K562 (cell line): ENCODE measurements at regions not wholly inside any gene's neighbourhood (a gene's known extent, or its start where the extent isn't known, plus 50 kb on each side); places are given as distances from the start of the nearest gene placed in this dataset.

Source experiments
- ATAC-seq: fragments of 200-7000 bp; cut with Tn5 transposase; 3 replicates; pipeline ENCODE4 v1.9.1; 2020; ENCODE audit warnings: moderate library complexity
- BruUV-seq: library from RNA; stranded (reverse); fragments of 400-500 nt; replicated peaks from 2 replicates; lab custom pipeline; 2021; lab: Mats Ljungman, UMichigan
- CTCF ChIA-PET: fragments of 300-600 bp; formaldehyde crosslinking; extraction: SDS; loops from one replicate; lab custom pipeline; 2021; ENCODE audit warnings: low intra/inter-chr PET ratio; lab: Yijun Ruan, JAX
- POLR2A ChIA-PET: fragments of 300-600, 350-650 bp; sonication (Branson Sonifier 250); formaldehyde crosslinking; extraction: SDS; loops from one replicate; lab custom pipeline; 2021; ENCODE audit warnings: antibody characterized with exemption, inconsistent platforms; lab: Yijun Ruan, JAX
- DNase-seq, 4 experiments: peaks; one replicate each; pipeline versions ENCODE4 v3.0.0 to v3.0.0-alpha.2; 2011 to 2018; ENCODE audit warnings: low spot score in 3 of 4, mixed read lengths in 3 of 4; ENCODE audit errors: extremely low read depth in 1 of 4
- FAIRE-seq: peaks from 2 replicates; lab custom pipeline; 2011; peaks lifted over from hg19 to GRCh38; lab: Jason Lieb, UNC
- H2AFZ ChIP-seq: 2 replicates; pipeline ENCODE4 v1.6.0; 2011; ENCODE audit warnings: low read depth, low read length, control low read depth, inconsistent platforms
- H3K27ac ChIP-seq: fragments of 200-600 bp; 3 replicates; pipeline ENCODE4 v1.8.0; 2011; ENCODE audit warnings: low read depth, mild to moderate bottlenecking, control low read depth, inconsistent platforms, low read length, moderate library complexity, mixed read lengths; ENCODE audit errors: extremely low read depth
- H3K27me3 ChIP-seq, 2 experiments: fragments of 300-600 bp in 1 of 2; 2 replicates in 1 of 2; 3 replicates in 1 of 2; pipeline versions ENCODE4 v1.6.0 to v1.8.0; 2011; ENCODE audit warnings: inconsistent platforms in 2 of 2, low read length in 2 of 2, mild to moderate bottlenecking in 1 of 2, mixed read lengths in 1 of 2, moderate library complexity in 1 of 2; ENCODE audit not compliant: control insufficient read depth in 2 of 2, insufficient read depth in 2 of 2
- H3K36me3 ChIP-seq: fragments of 300-600 bp; 3 replicates; pipeline ENCODE4 v1.8.0; 2011; ENCODE audit warnings: mild to moderate bottlenecking, low read length, inconsistent platforms; ENCODE audit not compliant: control insufficient read depth, insufficient read depth
- H3K4me1 ChIP-seq, 2 experiments: fragments of 200-600 bp in 1 of 2; replicated peaks in 1 of 2; 2 replicates in 1 of 2; 3 replicates in 1 of 2; pipeline versions ENCODE4 v1.5.1 to v1.8.0; 2011; ENCODE audit warnings: inconsistent platforms in 2 of 2, low read length in 2 of 2, mild to moderate bottlenecking in 1 of 2, mixed read lengths in 1 of 2, moderate library complexity in 1 of 2; ENCODE audit not compliant: control insufficient read depth in 2 of 2, insufficient read depth in 2 of 2
- H3K4me2 ChIP-seq: 2 replicates; pipeline ENCODE4 v1.6.1; 2011; ENCODE audit warnings: low read length, control low read depth, inconsistent platforms, mixed read lengths; ENCODE audit not compliant: insufficient read depth
- H3K4me3 ChIP-seq: fragments of 200-600 bp; sonication (generic), shearing (Covaris generic); 2 replicates; pipeline ENCODE4 v1.5.1; 2016; ENCODE audit warnings: control low read depth, inconsistent platforms
- H3K79me2 ChIP-seq: fragments of 200-600 bp; 3 replicates; pipeline ENCODE4 v1.8.0; 2011; ENCODE audit warnings: low read length, inconsistent platforms; ENCODE audit not compliant: control insufficient read depth, insufficient read depth
- H3K9ac ChIP-seq, 2 experiments: 2 replicates each; pipeline versions ENCODE4 v1.6.0 to v1.6.1; 2011; ENCODE audit warnings: low read depth in 2 of 2, low read length in 2 of 2, control low read depth in 1 of 2, inconsistent platforms in 1 of 2, mild to moderate bottlenecking in 1 of 2, mixed read lengths in 1 of 2; ENCODE audit not compliant: insufficient read depth in 1 of 2
- H3K9me1 ChIP-seq: one replicate; pipeline ENCODE4 v1.6.0; 2011; ENCODE audit warnings: inconsistent platforms, mild to moderate bottlenecking, low read length, moderate library complexity; ENCODE audit not compliant: control insufficient read depth, insufficient read depth
- H3K9me3 ChIP-seq: replicated peaks from 2 replicates; pipeline ENCODE4 v1.5.1; 2011; ENCODE audit warnings: low read depth, low read length, inconsistent platforms; ENCODE audit not compliant: control insufficient read depth, insufficient read depth
- H4K20me1 ChIP-seq: replicated peaks from 2 replicates; pipeline ENCODE4 v1.6.1; 2011; ENCODE audit warnings: low read length, inconsistent platforms, mixed read lengths; ENCODE audit not compliant: control insufficient read depth, insufficient read depth
- CCNT2 ChIP-seq: IDR thresholded peaks from 2 replicates; pipeline ENCODE4 v1.6.1; 2011; ENCODE audit warnings: borderline replicate concordance, low read depth, mild to moderate bottlenecking, moderate library complexity, mixed read lengths, low read length; ENCODE audit not compliant: insufficient read length; ENCODE audit errors: extremely low read depth
- ESRRB ChIP-seq: fragments of 250-450 bp; sonication (Bioruptor Pico); IDR thresholded peaks from 2 replicates; pipeline ENCODE4 v1.5.0; 2020; ENCODE audit warnings: mild to moderate bottlenecking, moderate library complexity, borderline replicate concordance
- ETV6 ChIP-seq, 3 experiments: fragments of 150-350 bp in 1 of 3; sonication (generic) in 1 of 3; formaldehyde crosslinking in 1 of 3; IDR thresholded peaks; 2 replicates each; pipeline versions ENCODE4 v1.6.1 to v1.8.0; 2014 to 2022; ENCODE audit warnings: borderline replicate concordance in 2 of 3, low read depth in 2 of 3, antibody characterized with exemption in 1 of 3, low read length in 1 of 3, mild to moderate bottlenecking in 1 of 3, missing genetic modification reagents in 1 of 3
- FIP1L1 ChIP-seq: fragments of 200-400 bp; formaldehyde crosslinking; IDR thresholded peaks from 2 replicates; pipeline ENCODE4 v1.6.1; 2018; ENCODE audit warnings: mild to moderate bottlenecking, low read depth, low read length; ENCODE audit not compliant: poor library complexity, severe bottlenecking
- GATAD2A ChIP-seq: fragments of 450-650 bp; IDR thresholded peaks from 2 replicates; pipeline ENCODE4 v1.6.1; 2017
- MTA2 ChIP-seq: fragments of 450-650 bp; IDR thresholded peaks from 2 replicates; pipeline ENCODE4 v1.6.1; 2016; ENCODE audit warnings: low read depth
- NBN ChIP-seq: fragments of 450-650 bp; IDR thresholded peaks from 2 replicates; pipeline ENCODE4 v1.6.1; 2016; ENCODE audit warnings: low read depth, mild to moderate bottlenecking
- PPARD ChIP-seq: fragments of 250-450 bp; sonication (Bioruptor Pico); IDR thresholded peaks from 2 replicates; pipeline ENCODE4 v1.8.0; 2022; ENCODE audit warnings: inconsistent platforms, mild to moderate bottlenecking, moderate library complexity
- TBL1XR1 ChIP-seq, 2 experiments: IDR thresholded peaks; 2 replicates each; pipeline ENCODE4 v1.6.1; 2012; ENCODE audit warnings: improper control_type of control experiment in 2 of 2, low read length in 2 of 2, mild to moderate bottlenecking in 1 of 2
- ZNF408 ChIP-seq: fragments of 250-450 bp; sonication (Bioruptor Pico); IDR thresholded peaks from 2 replicates; pipeline ENCODE4 v1.4.0; 2020; ENCODE audit warnings: low read depth, mild to moderate bottlenecking, moderate library complexity
- WGBS: fragments of 100-300 bp; shearing (Covaris generic); methylation state at CpG from one replicate; pipeline ENCODE4 v1.1.6; 2016; ENCODE audit warnings: low coverage, mixed read lengths; ENCODE audit not compliant: insufficient coverage; ENCODE audit errors: missing lambda C conversion rate; 5-methylcytosine and 5-hydroxymethylcytosine counted together
- in situ Hi-C: fragments of 300-500 bp; cut with MboI; formaldehyde crosslinking; loops from 4 replicates; pipeline ENCODE4 v1.15.0; 2018; ENCODE audit warnings: inconsistent platforms, mixed read lengths
- intact Hi-C: fragments of 100-400 bp; cut with micrococcal nuclease; formaldehyde crosslinking; loops from 2 replicates; pipeline ENCODE4 v1.14.2; 2022
- TF ChIP-seq, protein P1 (sequence below): IDR thresholded peaks from 2 replicates; pipeline ENCODE4 v1.6.1; 2011; ENCODE audit not compliant: insufficient read length; ENCODE audit errors: extremely low read depth
- TF ChIP-seq, protein P2 (sequence below), 2 experiments: fragments of 450-650 bp; IDR thresholded peaks; 2 replicates each; pipeline ENCODE4 v1.6.1; 2016; ENCODE audit warnings: mild to moderate bottlenecking in 2 of 2, borderline replicate concordance in 1 of 2, low read depth in 1 of 2, moderate library complexity in 1 of 2

GRCh38 chr1:185546029-185546428, 188.2 kb upstream of the HMCN1 start:
- H3K9me3 ChIP-seq = no peaks in the 10 kb centered on the region
- H3K4me2 ChIP-seq = no peak overlapping the region
- H3K36me3 ChIP-seq = no peaks in the 10 kb centered on the region
- no peak overlapping the region for H2AFZ ChIP-seq
- H4K20me1 ChIP-seq = no peaks in the 10 kb centered on the region
- TF ChIP-seq, protein P1, sequence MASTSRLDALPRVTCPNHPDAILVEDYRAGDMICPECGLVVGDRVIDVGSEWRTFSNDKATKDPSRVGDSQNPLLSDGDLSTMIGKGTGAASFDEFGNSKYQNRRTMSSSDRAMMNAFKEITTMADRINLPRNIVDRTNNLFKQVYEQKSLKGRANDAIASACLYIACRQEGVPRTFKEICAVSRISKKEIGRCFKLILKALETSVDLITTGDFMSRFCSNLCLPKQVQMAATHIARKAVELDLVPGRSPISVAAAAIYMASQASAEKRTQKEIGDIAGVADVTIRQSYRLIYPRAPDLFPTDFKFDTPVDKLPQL = no peak
- no peak for TF ChIP-seq TBL1XR1 (IDR thresholded peaks at IDR 0.05; ENCODE audit: low read length in 2 of 2)
- no peak for TF ChIP-seq ETV6 (IDR thresholded peaks at IDR 0.05; ENCODE audit: borderline replicate concordance in 1 of 2, low read depth in 2 of 2, low read length in 1 of 2)
- TF ChIP-seq ETV6 (CRISPR knock-in tag; IDR thresholded peaks at IDR 0.05; ENCODE audit: borderline replicate concordance) = no peak
- TF ChIP-seq NBN = no peak
- TF ChIP-seq, protein P2, sequence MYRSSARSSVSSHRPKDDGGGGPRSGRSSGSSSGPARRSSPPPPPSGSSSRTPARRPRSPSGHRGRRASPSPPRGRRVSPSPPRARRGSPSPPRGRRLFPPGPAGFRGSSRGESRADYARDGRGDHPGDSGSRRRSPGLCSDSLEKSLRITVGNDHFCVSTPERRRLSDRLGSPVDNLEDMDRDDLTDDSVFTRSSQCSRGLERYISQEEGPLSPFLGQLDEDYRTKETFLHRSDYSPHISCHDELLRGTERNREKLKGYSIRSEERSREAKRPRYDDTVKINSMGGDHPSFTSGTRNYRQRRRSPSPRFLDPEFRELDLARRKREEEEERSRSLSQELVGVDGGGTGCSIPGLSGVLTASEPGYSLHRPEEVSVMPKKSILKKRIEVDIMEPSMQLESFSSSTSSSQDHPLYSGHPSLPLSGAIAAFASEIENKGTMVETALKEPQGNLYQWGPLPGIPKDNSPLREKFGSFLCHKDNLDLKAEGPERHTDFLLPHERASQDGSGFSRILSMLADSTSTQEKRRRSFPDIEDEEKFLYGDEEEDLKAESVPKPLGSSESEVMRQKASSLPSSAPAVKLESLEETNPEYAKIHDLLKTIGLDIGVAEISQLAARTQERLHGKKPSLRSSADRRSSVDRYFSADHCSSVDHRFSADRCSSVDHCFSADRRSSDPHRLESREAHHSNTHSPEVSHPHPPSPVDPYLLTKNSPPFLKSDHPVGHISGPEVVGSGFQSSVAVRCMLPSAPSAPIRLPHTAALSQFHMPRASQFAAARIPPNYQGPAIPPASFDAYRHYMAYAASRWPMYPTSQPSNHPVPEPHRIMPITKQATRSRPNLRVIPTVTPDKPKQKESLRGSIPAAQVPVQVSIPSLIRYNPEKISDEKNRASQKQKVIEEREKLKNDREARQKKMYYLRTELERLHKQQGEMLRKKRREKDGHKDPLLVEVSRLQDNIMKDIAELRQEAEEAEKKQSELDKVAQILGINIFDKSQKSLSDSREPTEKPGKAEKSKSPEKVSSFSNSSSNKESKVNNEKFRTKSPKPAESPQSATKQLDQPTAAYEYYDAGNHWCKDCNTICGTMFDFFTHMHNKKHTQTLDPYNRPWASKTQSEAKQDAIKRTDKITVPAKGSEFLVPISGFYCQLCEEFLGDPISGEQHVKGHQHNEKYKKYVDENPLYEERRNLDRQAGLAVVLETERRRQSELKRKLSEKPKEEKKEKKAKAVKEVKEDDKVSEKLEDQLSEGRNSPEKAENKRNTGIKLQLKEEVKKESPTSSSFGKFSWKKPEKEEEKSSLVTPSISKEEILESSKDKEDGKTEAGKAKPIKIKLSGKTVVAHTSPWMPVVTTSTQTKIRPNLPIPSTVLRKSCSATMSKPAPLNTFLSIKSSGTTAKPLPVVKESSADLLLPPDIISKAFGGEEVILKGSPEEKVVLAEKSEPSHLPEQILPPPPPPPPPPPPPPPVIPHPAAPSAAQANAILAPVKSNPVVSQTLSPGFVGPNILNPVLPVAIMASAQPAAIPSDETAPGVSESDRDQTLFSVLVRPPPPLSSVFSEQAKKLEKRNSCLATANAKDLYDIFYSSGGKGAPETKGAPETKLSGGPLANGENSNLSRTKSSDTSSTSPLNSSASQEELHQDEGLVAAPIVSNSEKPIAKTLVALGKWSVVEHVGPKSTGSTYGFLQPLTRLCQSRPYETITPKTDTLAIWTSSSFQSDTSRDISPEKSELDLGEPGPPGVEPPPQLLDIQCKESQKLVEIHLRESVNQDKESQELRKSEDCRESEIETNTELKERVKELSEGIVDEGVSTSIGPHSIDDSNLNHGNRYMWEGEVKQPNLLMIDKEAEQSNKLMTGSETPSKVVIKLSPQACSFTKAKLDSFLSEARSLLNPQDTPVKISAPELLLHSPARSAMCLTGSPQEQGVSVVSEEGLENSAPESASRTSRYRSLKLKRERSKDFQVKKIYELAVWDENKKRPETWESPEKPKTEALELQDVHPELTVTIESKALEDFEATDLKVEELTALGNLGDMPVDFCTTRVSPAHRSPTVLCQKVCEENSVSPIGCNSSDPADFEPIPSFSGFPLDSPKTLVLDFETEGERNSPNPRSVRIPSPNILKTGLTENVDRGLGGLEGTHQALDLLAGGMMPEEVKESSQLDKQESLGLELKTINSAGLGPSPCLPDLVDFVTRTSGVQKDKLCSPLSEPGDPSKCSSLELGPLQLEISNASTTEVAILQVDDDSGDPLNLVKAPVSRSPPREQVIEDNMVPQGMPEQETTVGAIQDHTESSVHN (IDR thresholded peaks at IDR 0.05; ENCODE audit: borderline replicate concordance in 1 of 2, low read depth in 1 of 2) = no peak
- no peak for TF ChIP-seq FIP1L1
- TF ChIP-seq ESRRB (CRISPR knock-in tag) = no peak
- no peak for TF ChIP-seq MTA2
- TF ChIP-seq GATAD2A = no peak
- TF ChIP-seq ZNF408 = no peak
- no peak for TF ChIP-seq CCNT2
- no peak for TF ChIP-seq PPARD (CRISPR knock-in tag)
- TF ChIP-seq, all 486 proteins: peak for 0
- Histone ChIP-seq H3K9me1 (no peaks in the 10 kb centered on the region), H3K9ac (no peak overlapping the region; a peak in 1 of 4 replicates), H3K27me3 (no peaks in the 10 kb centered on the region), H3K4me1 (no peaks in the 10 kb centered on the region; a peak in 1 of 5 replicates), H3K4me3 (no peak overlapping the region), H3K27ac (no peak overlapping the region), H3K79me2 (no peaks in the 10 kb centered on the region)
- intact Hi-C loops (no loop called here), in situ Hi-C loops (no loop called here)
- FAIRE-seq (no peak), DNase-seq (no peak), ATAC-seq (no peak)
- POLR2A ChIA-PET = interaction anchor here (0.8 to 1.7 kb wide), 5 partner anchors 8 to 584 kb away, joined by 3 to 5 read pairs (median 4); no protein-coding TSS in a partner anchor
- CTCF ChIA-PET = no interaction called here
- no TSS peak for BruUV-seq
- 10% methylated on average over 4 of the region's 4 CpGs for WGBS
